ENCODE measurements at regions not wholly inside any gene's neighbourhood (a gene's known extent, or its start where the extent isn't known, plus 50 kb on each side); places are given as distances from the start of the nearest gene placed in this dataset.

DNA sequence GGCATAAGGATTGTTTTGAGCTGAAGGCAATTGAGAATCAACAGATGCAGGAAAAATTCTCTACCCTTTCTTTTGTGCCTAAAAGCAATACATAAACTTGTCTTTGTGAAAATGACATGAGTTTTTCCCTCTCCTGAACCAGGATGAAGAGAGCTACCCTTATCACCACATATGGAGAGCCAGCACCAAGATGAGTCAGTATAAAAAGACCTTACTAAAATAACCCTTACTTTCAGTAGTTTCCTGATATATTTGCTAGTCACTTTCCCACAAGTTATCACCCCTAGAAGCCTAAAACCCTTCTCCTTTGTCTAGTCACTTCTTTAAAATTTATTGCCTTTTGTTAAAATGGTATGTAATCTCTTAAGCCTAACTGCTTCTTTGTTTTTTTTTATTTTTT lies 61.9 kb upstream of the ANKRD10 start:
- TF ChIP-seq POLR2A (IDR thresholded peaks at IDR 0.05; ENCODE audit: low read length), result no peak
- no peak for TF ChIP-seq GATA1 (IDR thresholded peaks at IDR 0.05; ENCODE audit: low read depth, low read length)
